Central memory CD8-positive, alpha-beta T cell (primary cell): ENCODE measurements at regions not wholly inside any gene's neighbourhood (a gene's known extent, or its start where the extent isn't known, plus 50 kb on each side); places are given as distances from the start of the nearest gene placed in this dataset.
A peak's percentile ranks its signal among the peaks of the same experiment; 100 is the strongest.
"Not testable (repeated sequence)": the region's sequence is repeated elsewhere in the genome, so short reads cannot be mapped to it uniquely, and the experiment has no call there.

Experiments used
- ATAC-seq: fragments of 150-1000 bp; cut with Tn5 transposase; replicated peaks from 2 replicates; pipeline ENCODE4 v1.10.0; 2022; ENCODE audit warnings: mild to moderate bottlenecking, moderate FRiP score, moderate number of reproducible peaks; ENCODE audit not compliant: poor library complexity, severe bottlenecking; ENCODE audit errors: extremely low read depth
- DNase-seq, 2 donors: peaks; one replicate each; pipeline ENCODE4 v3.0.0; 2021; ENCODE audit warnings: low spot score in 2 of 2
- H3K27ac Mint-ChIP-seq: one replicate; pipeline ENCODE4 v1.8.0; 2022; ENCODE audit warnings: low read depth, mild to moderate bottlenecking, moderate library complexity, mixed read lengths
- H3K27me3 Mint-ChIP-seq: one replicate; pipeline ENCODE4 v1.8.0; 2022; ENCODE audit warnings: mixed read lengths
- H3K36me3 Mint-ChIP-seq: one replicate; pipeline ENCODE4 v1.8.0; 2022; ENCODE audit warnings: mild to moderate bottlenecking, moderate library complexity, mixed read lengths; ENCODE audit not compliant: insufficient read depth
- H3K4me1 Mint-ChIP-seq: one replicate; pipeline ENCODE4 v1.8.0; 2022; ENCODE audit warnings: mixed read lengths
- H3K4me3 Mint-ChIP-seq: one replicate; pipeline ENCODE4 v1.8.0; 2022; ENCODE audit warnings: mild to moderate bottlenecking, moderate library complexity, mixed read lengths
- H3K9me3 Mint-ChIP-seq: one replicate; pipeline ENCODE4 v1.8.0; 2022; ENCODE audit warnings: mixed read lengths

DNA sequence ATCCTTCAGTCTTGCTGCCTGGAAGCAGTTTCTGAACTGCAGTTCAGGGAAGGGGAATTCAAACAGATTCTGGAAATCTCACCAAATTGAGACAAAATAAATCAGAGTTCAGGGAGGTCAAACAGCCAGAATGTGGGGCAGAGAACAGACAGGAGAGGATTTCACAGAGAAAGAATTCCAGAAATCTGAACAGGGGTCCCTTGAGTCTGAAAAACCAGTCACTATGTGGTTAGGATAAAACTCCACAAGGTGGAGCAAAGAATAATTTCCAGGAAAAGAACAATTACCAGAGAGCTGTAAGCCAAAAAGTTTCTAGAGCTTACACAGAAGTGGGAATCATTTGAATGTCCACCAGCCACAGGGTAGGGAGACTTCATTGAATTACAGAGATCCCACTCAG, 84.7 kb downstream of the URB2 start:
- Mint-ChIP-seq H3K27me3 (peaks cover 46% of the 10 kb centered on the region), H3K4me1 (no peaks in the 10 kb centered on the region), H3K27ac (no peak overlapping the region), H3K9me3 (no peaks in the 10 kb centered on the region), H3K36me3 (no peaks in the 10 kb centered on the region), H3K4me3 (no peak overlapping the region)
- ATAC-seq, result no peak
- DNase-seq, result no peak

DNA sequence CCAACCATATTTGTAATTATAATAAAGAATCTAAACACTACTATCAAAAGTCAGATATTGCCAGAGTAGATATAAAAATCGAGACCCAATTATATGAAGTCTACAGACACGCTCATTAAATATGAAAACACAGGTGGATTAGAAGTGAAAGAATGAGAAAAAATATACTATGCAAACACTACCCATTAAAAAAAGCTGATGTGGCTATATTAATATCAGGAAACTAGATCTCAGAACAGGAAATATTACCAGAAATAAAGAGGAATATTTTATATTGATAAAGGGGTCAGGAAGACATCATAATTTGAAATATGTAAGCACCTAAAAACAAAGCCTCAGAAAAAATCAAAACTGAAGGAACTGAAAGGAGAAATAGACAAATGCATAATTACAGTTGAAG, 88.3 kb downstream of the URB2 start:
- no peak for ATAC-seq
- no peak overlapping the region for H3K27ac Mint-ChIP-seq
- no peak for DNase-seq
- no peak overlapping the region for H3K4me3 Mint-ChIP-seq
- no peaks in the 10 kb centered on the region for H3K4me1 Mint-ChIP-seq
- H3K36me3 Mint-ChIP-seq, result peaks cover 2% of the 10 kb centered on the region
- H3K9me3 Mint-ChIP-seq, result no peaks in the 10 kb centered on the region
- peaks cover 17% of the 10 kb centered on the region for H3K27me3 Mint-ChIP-seq

GRCh38 chr1:229714964-229715603, 89.0 kb downstream of the URB2 start:
- no peaks in the 10 kb centered on the region for H3K9me3 Mint-ChIP-seq
- DNase-seq (peak in 1 of 2 donors; percentile 27), ATAC-seq (peak; percentile 36)
- no peaks in the 10 kb centered on the region for H3K4me1 Mint-ChIP-seq
- peaks cover 9% of the 10 kb centered on the region for H3K27me3 Mint-ChIP-seq
- H3K27ac Mint-ChIP-seq, result no peak overlapping the region
- no peak overlapping the region for H3K4me3 Mint-ChIP-seq
- peaks cover 2% of the 10 kb centered on the region for H3K36me3 Mint-ChIP-seq

DNA sequence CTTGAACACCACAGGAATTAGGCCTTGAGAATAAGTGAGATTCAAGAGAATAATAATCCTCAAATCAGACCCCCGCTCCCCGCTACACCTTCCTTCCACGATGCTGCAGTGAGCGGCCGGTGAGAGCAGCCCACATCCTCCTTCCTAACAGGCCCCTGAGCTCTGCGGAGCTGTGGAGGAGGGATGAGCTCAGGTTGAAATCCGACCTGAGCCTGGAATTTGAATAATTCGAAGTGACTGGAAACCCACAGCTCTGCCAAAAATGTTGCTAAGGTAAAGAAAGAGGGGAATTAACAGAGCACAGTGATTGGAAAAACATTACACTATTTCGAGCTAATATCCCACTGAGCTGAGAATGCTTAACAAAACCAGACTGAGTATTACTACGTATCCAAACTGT, 90.0 kb downstream of the URB2 start:
- DNase-seq (no peak), ATAC-seq (no peak)
- no peak overlapping the region for H3K4me3 Mint-ChIP-seq
- H3K4me1 Mint-ChIP-seq, result no peaks in the 10 kb centered on the region
- no peaks in the 10 kb centered on the region for H3K9me3 Mint-ChIP-seq
- no peak overlapping the region for H3K27ac Mint-ChIP-seq
- peaks cover 2% of the 10 kb centered on the region for H3K36me3 Mint-ChIP-seq
- peaks cover 2% of the 10 kb centered on the region for H3K27me3 Mint-ChIP-seq

- no peak overlapping the region for H3K4me3 Mint-ChIP-seq
- no peaks in the 10 kb centered on the region for H3K9me3 Mint-ChIP-seq
- H3K4me1 Mint-ChIP-seq, result no peaks in the 10 kb centered on the region
- ATAC-seq (no peak), DNase-seq (no peak)
- no peak overlapping the region for H3K27ac Mint-ChIP-seq
- H3K36me3 Mint-ChIP-seq, result peaks cover 2% of the 10 kb centered on the region
- H3K27me3 Mint-ChIP-seq, result peaks cover 9% of the 10 kb centered on the region
Measured at GRCh38 chr1:229716704-229717103, 90.7 kb downstream of the URB2 start.

GRCh38 chr1:229717786-229718576, 91.9 kb downstream of the URB2 start:
- Mint-ChIP-seq H3K27ac (no peak overlapping the region), H3K4me1 (no peaks in the 10 kb centered on the region), H3K4me3 (no peak overlapping the region), H3K9me3 (no peaks in the 10 kb centered on the region), H3K36me3 (peaks cover 2% of the 10 kb centered on the region), H3K27me3 (peaks cover 21% of the 10 kb centered on the region)
- ATAC-seq (no peak), DNase-seq (no peak)

- DNase-seq (no peak), ATAC-seq (no peak)
- Mint-ChIP-seq H3K9me3 (no peaks in the 10 kb centered on the region), H3K27me3 (peaks cover 46% of the 10 kb centered on the region), H3K27ac (no peak overlapping the region), H3K4me1 (no peaks in the 10 kb centered on the region), H3K36me3 (no peaks in the 10 kb centered on the region), H3K4me3 (no peak overlapping the region)
Measured at GRCh38 chr1:229726061-229726460, 100.0 kb downstream of the URB2 start.

DNA sequence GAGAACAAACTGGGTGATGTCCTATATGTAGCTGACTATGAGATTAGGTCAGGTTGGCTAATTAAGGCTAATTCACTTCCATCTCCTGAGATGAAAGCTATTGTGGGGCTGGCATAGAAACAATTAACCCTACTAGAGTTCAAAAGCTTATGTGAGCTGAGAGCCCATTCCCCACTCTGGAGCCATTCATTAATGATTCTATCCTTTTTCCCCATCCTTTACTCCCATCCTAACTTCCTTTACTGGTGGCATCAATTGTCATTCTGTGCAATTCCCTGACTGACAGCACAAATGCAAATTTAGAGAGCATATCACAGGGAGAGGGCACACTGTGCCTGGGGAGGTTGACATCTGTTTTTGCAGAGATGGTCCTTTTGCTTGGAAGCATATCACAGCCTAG, 103.9 kb downstream of the URB2 start:
- H3K9me3 Mint-ChIP-seq, result no peaks in the 10 kb centered on the region
- ATAC-seq (no peak), DNase-seq (no peak)
- no peaks in the 10 kb centered on the region for H3K36me3 Mint-ChIP-seq
- H3K4me3 Mint-ChIP-seq, result no peak overlapping the region
- no peaks in the 10 kb centered on the region for H3K4me1 Mint-ChIP-seq
- peaks cover 36% of the 10 kb centered on the region for H3K27me3 Mint-ChIP-seq
- H3K27ac Mint-ChIP-seq, result no peak overlapping the region

DNA sequence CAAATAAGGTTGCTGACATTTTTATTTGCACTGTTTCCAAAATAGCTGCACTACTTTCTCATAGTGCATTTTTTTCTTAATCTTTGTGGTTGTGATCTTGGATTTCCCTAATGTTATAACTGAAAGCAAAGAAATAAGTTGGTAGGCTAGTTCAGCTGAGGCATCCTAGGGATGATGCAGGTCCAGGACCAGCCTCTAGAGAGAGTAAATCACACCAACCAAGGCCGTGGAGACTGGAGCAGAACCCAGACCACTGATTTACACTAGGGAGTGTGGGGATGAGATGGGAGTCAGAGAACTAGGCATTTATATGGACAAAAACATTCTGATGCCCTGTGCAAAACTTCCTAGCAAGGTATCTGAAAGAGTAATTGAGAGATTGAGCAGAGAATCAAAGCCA, 104.5 kb downstream of the URB2 start:
- Mint-ChIP-seq H3K9me3 (no peaks in the 10 kb centered on the region), H3K4me1 (no peaks in the 10 kb centered on the region), H3K27me3 (peaks cover 36% of the 10 kb centered on the region), H3K27ac (no peak overlapping the region), H3K4me3 (no peak overlapping the region), H3K36me3 (no peaks in the 10 kb centered on the region)
- DNase-seq (no peak), ATAC-seq (no peak)

DNA sequence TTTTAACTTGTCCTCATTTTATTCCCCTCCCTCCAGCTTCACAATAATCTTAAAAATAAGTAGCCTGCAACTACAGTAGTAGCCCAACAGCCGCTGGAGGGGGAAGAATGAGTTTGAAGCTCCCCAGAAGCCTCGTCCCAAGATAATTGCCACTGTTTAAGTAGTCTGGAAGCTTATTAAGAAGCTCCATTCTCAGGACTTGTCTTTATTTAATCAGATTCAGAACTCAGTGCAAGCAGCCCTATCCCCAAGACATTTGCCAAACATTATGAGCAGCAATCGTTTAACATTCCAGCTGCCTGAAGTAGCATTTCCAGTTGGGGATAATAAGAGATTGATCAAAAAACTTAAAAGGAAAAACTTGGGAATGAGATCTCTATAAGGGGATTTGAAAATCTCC, 106.0 kb downstream of the URB2 start:
- Mint-ChIP-seq H3K4me1 (no peaks in the 10 kb centered on the region), H3K9me3 (peaks cover 4% of the 10 kb centered on the region), H3K27me3 (peaks cover 35% of the 10 kb centered on the region), H3K4me3 (no peak overlapping the region), H3K27ac (no peak overlapping the region), H3K36me3 (no peaks in the 10 kb centered on the region)
- DNase-seq (no peak), ATAC-seq (no peak)

- H3K4me3 Mint-ChIP-seq, result no peak overlapping the region
Measured at GRCh38 chr1:229736376-229736775, 110.3 kb downstream of the URB2 start.

GRCh38 chr1:229742614-229743013, 116.6 kb downstream of the URB2 start:
- not testable (repeated sequence) for H3K4me3 Mint-ChIP-seq, H3K4me1 Mint-ChIP-seq, H3K36me3 Mint-ChIP-seq, DNase-seq, ATAC-seq, H3K27ac Mint-ChIP-seq
- peaks cover 17% of the 10 kb centered on the region for H3K9me3 Mint-ChIP-seq
- H3K27me3 Mint-ChIP-seq, result peaks cover 81% of the 10 kb centered on the region

More at GRCh38 chr1:229736376-229736775, 110.3 kb downstream of the URB2 start:
- no peaks in the 10 kb centered on the region for H3K36me3 Mint-ChIP-seq
- no peak overlapping the region for H3K27ac Mint-ChIP-seq
- ATAC-seq (no peak), DNase-seq (no peak)
- H3K4me1 Mint-ChIP-seq, result no peaks in the 10 kb centered on the region
- peaks cover 11% of the 10 kb centered on the region for H3K9me3 Mint-ChIP-seq
- peaks cover 48% of the 10 kb centered on the region for H3K27me3 Mint-ChIP-seq

DNA sequence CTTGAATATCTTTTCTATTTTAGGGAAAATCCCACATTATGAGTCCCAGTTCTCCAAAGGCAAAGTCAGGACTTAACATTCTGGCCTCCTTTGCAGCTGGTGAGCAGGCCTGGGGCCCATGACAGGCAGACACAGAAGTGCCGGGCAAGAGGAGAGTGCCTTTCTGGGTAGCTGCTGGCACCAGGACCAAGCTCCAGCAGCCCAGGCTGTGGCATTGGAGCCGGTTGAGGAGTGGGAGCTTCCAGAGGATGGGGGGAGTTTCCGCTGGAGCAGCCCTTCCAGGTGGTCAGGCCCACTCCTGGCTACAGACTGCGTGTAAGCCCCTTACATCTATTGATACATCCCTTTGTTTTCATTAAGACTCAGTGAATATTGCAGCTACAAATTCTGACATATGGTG, 123.9 kb downstream of the URB2 start:
- Mint-ChIP-seq H3K36me3 (no peaks in the 10 kb centered on the region), H3K9me3 (peaks cover 4% of the 10 kb centered on the region), H3K27ac (no peak overlapping the region), H3K4me3 (no peak overlapping the region), H3K4me1 (peaks cover 6% of the 10 kb centered on the region), H3K27me3 (peaks cover 43% of the 10 kb centered on the region)
- no peak for DNase-seq
- ATAC-seq, result no peak
